GM12875 (cell line): ENCODE measurements at regions not wholly inside any gene's neighbourhood (a gene's known extent, or its start where the extent isn't known, plus 50 kb on each side); places are given as distances from the start of the nearest gene placed in this dataset.

Experiments used
- H3K4me3 ChIP-seq: one replicate; pipeline ENCODE4 v1.5.1; 2011; ENCODE audit warnings: low read depth, low read length, control low read depth
- TF ChIP-seq, protein P1 (sequence below): IDR thresholded peaks from 2 replicates; pipeline ENCODE4 v1.5.1; 2011; ENCODE audit warnings: low read depth, mild to moderate bottlenecking, control low read depth, inconsistent platforms, low read length, moderate library complexity, borderline replicate concordance; ENCODE audit not compliant: insufficient read depth

DNA sequence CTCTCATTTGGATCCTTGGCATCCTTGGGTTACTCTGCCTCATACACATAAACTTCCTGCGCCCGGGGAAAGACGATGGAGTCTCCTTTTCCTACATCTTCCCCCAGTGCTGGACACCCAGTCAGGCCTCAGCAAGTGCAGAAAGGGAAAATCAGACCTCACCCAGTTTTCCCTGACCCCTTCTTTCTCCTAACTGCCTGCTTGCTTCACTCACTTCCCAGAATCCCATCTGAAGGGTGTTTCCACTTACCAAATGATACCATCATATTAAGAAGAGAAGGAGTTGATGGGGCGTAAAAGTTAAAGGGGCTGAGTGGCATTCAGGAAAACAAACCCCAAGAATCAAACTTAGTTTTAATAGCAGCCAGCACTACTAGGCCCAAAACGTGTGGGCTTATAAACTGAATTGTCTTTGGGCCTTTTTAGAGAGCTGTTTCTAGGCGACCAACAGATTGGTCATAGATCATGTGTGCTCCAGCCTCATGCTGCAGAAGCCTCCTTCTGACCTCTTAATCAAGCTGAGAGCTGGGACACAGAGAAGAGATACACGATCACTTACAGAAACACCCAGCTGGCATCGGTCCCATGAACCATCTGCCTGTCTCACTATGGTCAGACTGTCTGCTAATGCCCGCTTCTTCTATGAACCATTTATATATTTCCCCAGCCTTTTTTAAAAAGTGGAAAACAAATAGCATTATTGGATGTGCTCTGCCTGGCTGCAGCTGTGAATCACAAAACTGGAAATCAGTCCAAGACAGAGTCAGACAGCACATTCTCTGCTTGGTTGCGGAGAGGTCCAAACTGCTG lies 165.7 kb upstream of the SLC14A2 start:
- no peak overlapping the region for H3K4me3 ChIP-seq
- TF ChIP-seq, protein P1, sequence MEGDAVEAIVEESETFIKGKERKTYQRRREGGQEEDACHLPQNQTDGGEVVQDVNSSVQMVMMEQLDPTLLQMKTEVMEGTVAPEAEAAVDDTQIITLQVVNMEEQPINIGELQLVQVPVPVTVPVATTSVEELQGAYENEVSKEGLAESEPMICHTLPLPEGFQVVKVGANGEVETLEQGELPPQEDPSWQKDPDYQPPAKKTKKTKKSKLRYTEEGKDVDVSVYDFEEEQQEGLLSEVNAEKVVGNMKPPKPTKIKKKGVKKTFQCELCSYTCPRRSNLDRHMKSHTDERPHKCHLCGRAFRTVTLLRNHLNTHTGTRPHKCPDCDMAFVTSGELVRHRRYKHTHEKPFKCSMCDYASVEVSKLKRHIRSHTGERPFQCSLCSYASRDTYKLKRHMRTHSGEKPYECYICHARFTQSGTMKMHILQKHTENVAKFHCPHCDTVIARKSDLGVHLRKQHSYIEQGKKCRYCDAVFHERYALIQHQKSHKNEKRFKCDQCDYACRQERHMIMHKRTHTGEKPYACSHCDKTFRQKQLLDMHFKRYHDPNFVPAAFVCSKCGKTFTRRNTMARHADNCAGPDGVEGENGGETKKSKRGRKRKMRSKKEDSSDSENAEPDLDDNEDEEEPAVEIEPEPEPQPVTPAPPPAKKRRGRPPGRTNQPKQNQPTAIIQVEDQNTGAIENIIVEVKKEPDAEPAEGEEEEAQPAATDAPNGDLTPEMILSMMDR, result no peak

DNA sequence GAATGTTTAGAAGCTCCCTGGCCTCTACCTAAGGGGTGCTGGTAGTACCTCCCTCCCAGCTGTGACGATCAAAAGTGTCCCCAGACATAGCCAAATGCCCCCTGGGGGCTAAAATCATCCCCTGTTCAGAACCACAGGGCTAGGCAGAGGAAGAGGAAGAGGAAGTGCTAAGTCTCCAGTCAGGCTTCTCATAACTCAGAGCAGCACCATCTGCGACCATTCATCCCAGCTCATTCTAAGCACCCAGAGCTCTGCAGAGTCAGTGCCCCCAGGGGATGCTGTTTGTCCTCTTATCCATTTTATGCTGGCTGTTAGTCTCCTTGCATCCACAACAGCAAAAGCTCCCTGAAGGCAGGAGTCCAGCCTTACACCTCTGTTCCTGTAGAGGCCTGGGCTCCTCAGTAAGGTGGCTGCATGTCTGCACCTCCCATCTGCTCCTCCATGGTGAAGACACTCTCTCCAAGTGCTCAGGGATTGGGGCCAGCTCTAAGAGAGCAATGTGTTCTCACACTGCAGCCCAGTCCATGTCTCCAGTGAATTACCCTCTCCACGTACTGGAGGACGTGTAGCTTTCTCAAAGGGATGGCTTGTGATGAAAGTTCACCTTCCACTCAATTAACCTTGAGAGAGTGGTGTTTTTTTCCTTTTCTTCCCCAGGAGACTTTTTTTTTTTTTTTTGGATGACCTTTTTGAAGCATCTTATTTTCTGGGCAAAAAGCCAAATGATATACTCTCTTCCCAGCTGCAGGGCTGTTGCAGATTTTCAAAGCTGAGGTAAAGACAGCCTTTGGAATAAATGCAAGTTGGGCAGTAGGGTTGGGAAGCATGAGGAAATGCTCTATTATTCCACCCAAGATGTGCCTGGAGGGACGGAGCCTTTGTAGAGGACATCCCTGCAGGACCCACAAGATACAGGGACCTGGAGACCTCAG lies 158.9 kb upstream of the SLC14A2 start:
- TF ChIP-seq, protein P1, result no peak

DNA sequence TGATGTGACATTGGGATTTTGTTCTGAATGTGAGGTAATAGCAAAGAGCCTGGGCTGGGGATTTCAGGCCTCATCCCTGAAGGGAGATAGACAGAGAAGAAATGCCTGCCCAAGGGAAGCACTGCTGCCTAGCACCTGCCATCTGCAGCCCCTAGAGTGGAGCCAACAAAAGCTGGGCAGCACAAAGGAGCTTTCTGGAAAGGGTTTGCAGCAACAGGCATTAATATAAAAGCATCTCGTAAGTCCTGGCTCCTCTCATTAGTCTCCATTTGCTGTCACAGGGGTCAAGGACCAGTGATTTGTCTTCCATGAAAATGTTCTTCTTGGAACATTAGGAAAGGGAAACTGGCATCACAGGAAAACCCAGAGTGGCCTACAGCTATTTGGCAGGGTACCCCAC lies 157.2 kb upstream of the SLC14A2 start:
- TF ChIP-seq, protein P1, result no peak

More for the DNA sequence above, 158.9 kb upstream of the SLC14A2 start:
- H3K4me3 ChIP-seq, result no peak overlapping the region

DNA sequence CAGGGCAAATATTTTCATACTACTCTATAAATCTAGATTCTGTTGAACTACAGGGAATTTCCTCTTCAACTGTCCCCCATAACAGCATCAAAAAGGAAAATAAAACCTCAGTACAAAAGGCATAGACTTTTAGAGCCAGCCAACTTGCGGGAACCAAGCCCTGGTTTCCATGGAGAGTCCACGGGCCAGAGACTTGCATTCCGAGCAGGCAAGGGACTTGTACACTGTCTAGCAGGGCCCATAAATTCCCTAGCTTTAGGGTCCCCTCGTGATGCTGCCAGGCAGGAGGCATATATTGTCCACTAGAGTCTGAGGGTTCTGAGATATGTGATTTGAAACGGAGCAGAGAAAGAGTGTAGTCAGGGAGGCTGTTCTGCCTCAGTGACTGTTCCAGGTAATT lies 153.1 kb upstream of the SLC14A2 start:
- TF ChIP-seq, protein P1, result no peak

More for the DNA sequence above, 157.2 kb upstream of the SLC14A2 start:
- H3K4me3 ChIP-seq, result no peak overlapping the region

DNA sequence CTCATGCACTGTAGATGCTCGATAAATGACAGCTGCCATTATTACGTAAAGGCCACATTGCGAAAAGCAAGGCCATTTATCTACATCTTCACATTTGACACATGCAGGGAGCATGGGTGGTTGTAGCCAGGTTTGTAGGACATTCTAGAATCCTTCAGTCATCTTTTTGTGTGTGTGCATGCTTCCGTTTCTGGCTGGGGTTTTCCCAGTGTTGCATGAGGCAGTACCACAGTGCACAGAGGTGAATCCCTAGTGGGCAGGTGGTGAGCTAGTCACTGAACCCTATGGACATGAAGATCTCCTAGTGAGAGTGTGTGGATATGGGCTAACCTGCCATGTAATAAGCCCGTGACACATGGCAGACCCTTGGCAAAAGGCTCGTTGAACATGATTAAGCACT lies 151.8 kb upstream of the SLC14A2 start:
- TF ChIP-seq, protein P1, result no peak
- no peak overlapping the region for H3K4me3 ChIP-seq

More for the DNA sequence above, 153.1 kb upstream of the SLC14A2 start:
- no peak overlapping the region for H3K4me3 ChIP-seq

DNA sequence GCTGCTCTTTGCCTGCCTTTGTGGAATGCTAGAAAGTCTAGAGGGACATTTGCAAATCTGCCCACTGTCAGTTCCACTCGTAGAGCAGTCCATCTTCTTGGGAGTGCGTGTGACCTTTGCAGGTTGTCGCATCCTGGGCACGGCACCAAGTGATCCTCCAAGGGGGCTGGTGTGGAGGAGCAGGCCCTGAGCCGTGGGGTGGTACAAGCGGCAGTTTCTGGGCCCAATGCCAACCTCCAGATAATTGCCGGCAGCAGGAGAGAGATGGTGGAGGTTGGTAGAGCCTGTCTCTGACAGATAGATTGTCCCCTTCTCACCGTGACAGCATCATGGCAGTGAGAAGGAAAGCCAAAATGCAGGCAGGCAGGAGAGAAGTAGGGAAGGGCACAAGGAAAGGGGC lies 150.7 kb upstream of the SLC14A2 start:
- TF ChIP-seq, protein P1, result no peak
- H3K4me3 ChIP-seq, result no peak overlapping the region
